Common myeloid progenitor, CD34-positive (primary cell): ENCODE measurements at regions not wholly inside any gene's neighbourhood (a gene's known extent, or its start where the extent isn't known, plus 50 kb on each side); places are given as distances from the start of the nearest gene placed in this dataset.

Source experiments
- CTCF ChIA-PET: fragments of 350-600 bp; sonication (Branson Sonifier 250); formaldehyde crosslinking; loops from one replicate; lab custom pipeline; 2021; ENCODE audit warnings: antibody characterized with exemption; lab: Charles Lee
- POLR2A ChIA-PET: fragments of 350-600 bp; sonication (Branson Sonifier 250); formaldehyde crosslinking; loops from one replicate; lab custom pipeline; 2021; ENCODE audit warnings: antibody characterized with exemption; lab: Charles Lee
- DNase-seq, 3 donors: peaks; one replicate each; pipeline versions ENCODE4 v3.0.0 to v3.0.0-alpha.2; 2013
- H3K27ac ChIP-seq, 2 experiments: 1 replicate in 1 of 2; 2 replicates in 1 of 2; pipeline ENCODE4 v1.7.0; 2013; ENCODE audit warnings: inconsistent platforms in 2 of 2, low read length in 2 of 2, mild to moderate bottlenecking in 2 of 2, low read depth in 1 of 2, moderate library complexity in 1 of 2; ENCODE audit not compliant: severe bottlenecking in 2 of 2, insufficient read depth in 1 of 2, poor library complexity in 1 of 2
- H3K27me3 ChIP-seq, 5 experiments: replicated peaks in 2 of 5; 1 replicate in 3 of 5; 2 replicates in 2 of 5; pipeline versions ENCODE4 v1.6.1 to v1.7.0; 2013; ENCODE audit warnings: low read length in 4 of 5, mild to moderate bottlenecking in 2 of 5, moderate library complexity in 2 of 5, inconsistent platforms in 1 of 5; ENCODE audit not compliant: insufficient read depth in 5 of 5, control insufficient read depth in 4 of 5
- H3K36me3 ChIP-seq, 4 experiments: 1 replicate in 2 of 4; 2 replicates in 2 of 4; pipeline versions ENCODE4 v1.6.1 to v1.7.0; 2013; ENCODE audit warnings: low read length in 3 of 4, control low read depth in 1 of 4, mild to moderate bottlenecking in 1 of 4; ENCODE audit not compliant: control insufficient read depth in 4 of 4, insufficient read depth in 4 of 4
- H3K4me1 ChIP-seq, 4 experiments: 1 replicate in 3 of 4; 2 replicates in 1 of 4; pipeline versions ENCODE4 v1.6.1 to v1.7.1; 2013; ENCODE audit warnings: low read length in 3 of 4, mild to moderate bottlenecking in 3 of 4, control low read depth in 1 of 4, inconsistent platforms in 1 of 4, moderate library complexity in 1 of 4; ENCODE audit not compliant: control insufficient read depth in 4 of 4, insufficient read depth in 4 of 4; ENCODE audit errors: control extremely low read depth in 1 of 4
- H3K4me3 ChIP-seq, 7 experiments: 1 replicate in 4 of 7; 2 replicates in 3 of 7; pipeline versions ENCODE4 v1.5.1 to v1.7.0; 2013; ENCODE audit warnings: mild to moderate bottlenecking in 7 of 7, low read length in 6 of 7, moderate library complexity in 6 of 7, inconsistent platforms in 2 of 7, low read depth in 2 of 7, control low read depth in 1 of 7; ENCODE audit not compliant: insufficient read depth in 4 of 7, control insufficient read depth in 1 of 7; ENCODE audit errors: extremely low read depth in 1 of 7
- H3K9me3 ChIP-seq, 5 experiments: 1 replicate in 4 of 5; 2 replicates in 1 of 5; pipeline versions ENCODE4 v1.6.1 to v1.7.1; 2013; ENCODE audit warnings: low read length in 4 of 5, mild to moderate bottlenecking in 2 of 5, inconsistent platforms in 1 of 5, low read depth in 1 of 5, moderate library complexity in 1 of 5; ENCODE audit not compliant: control insufficient read depth in 4 of 5, insufficient read depth in 2 of 5; ENCODE audit errors: control extremely low read depth in 1 of 5
- WGBS: methylation state at CpG from one replicate; pipeline ENCODE4 v1.1.5; 2013; ENCODE audit not compliant: insufficient coverage; 5-methylcytosine and 5-hydroxymethylcytosine counted together

- Histone ChIP-seq H3K27me3 (peaks cover 0 to 30% (median 6%) of the 10 kb centered on the region in 5 experiments), H3K36me3 (no peaks in the 10 kb centered on the region), H3K4me3 (no peak overlapping the region), H3K4me1 (no peaks in the 10 kb centered on the region), H3K27ac (no peak overlapping the region), H3K9me3 (no peaks in the 10 kb centered on the region)
- DNase-seq = no peak
- CTCF ChIA-PET = no interaction called here
- WGBS = 83% methylated on average over 1 of the region's 2 CpGs
- POLR2A ChIA-PET = no interaction called here
These were observed 138.5 kb downstream of the NXPE2 start for GRCh38 chr11:114816791-114817190.

GRCh38 chr11:114818382-114818781 lies 140.1 kb downstream of the NXPE2 start:
- Histone ChIP-seq H3K4me1 (no peaks in the 10 kb centered on the region), H3K36me3 (no peaks in the 10 kb centered on the region), H3K4me3 (no peak overlapping the region), H3K27me3 (peaks cover 0 to 30% (median 6%) of the 10 kb centered on the region in 5 experiments), H3K27ac (no peak overlapping the region), H3K9me3 (no peaks in the 10 kb centered on the region)
- POLR2A ChIA-PET = no interaction called here
- CTCF ChIA-PET = no interaction called here
- DNase-seq = no peak
- WGBS = 35% methylated on average over 4 of the region's 6 CpGs

GRCh38 chr11:114819028-114819427 lies 140.7 kb downstream of the NXPE2 start:
- Histone ChIP-seq H3K9me3 (no peaks in the 10 kb centered on the region), H3K4me3 (no peak overlapping the region), H3K27me3 (peaks cover 0 to 30% (median 6%) of the 10 kb centered on the region in 5 experiments), H3K4me1 (no peaks in the 10 kb centered on the region), H3K36me3 (no peaks in the 10 kb centered on the region), H3K27ac (no peak overlapping the region)
- WGBS = 71% methylated on average over 4 of the region's 4 CpGs
- no peak for DNase-seq
- CTCF ChIA-PET = no interaction called here
- POLR2A ChIA-PET = no interaction called here

- ChIA-PET POLR2A (no interaction called here), CTCF (no interaction called here)
- 70% methylated on average over 5 of the region's 5 CpGs for WGBS
These were observed 142.3 kb downstream of the NXPE2 start for GRCh38 chr11:114820621-114821020.

GRCh38 chr11:114821621-114822412 lies 143.5 kb downstream of the NXPE2 start:
- Histone ChIP-seq H3K9me3 (peaks cover 0 to 3% (median 0%) of the 10 kb centered on the region in 5 experiments), H3K4me3 (no peak overlapping the region), H3K4me1 (no peaks in the 10 kb centered on the region), H3K36me3 (no peaks in the 10 kb centered on the region), H3K27ac (no peak overlapping the region), H3K27me3 (peaks cover 0 to 24% (median 6%) of the 10 kb centered on the region in 5 experiments)
- ChIA-PET CTCF (no interaction called here), POLR2A (no interaction called here)
- DNase-seq = no peak
- 77% methylated on average over 5 of the region's 11 CpGs for WGBS

More at GRCh38 chr11:114820621-114821020, 142.3 kb downstream of the NXPE2 start:
- Histone ChIP-seq H3K27ac (no peak overlapping the region), H3K9me3 (peaks cover 0 to 3% (median 0%) of the 10 kb centered on the region in 5 experiments), H3K4me1 (no peaks in the 10 kb centered on the region), H3K4me3 (no peak overlapping the region), H3K27me3 (peaks cover 0 to 30% (median 6%) of the 10 kb centered on the region in 5 experiments), H3K36me3 (no peaks in the 10 kb centered on the region)
- no peak for DNase-seq

GRCh38 chr11:114826910-114827442 lies 148.6 kb downstream of the NXPE2 start:
- no peaks in the 10 kb centered on the region for H3K36me3 ChIP-seq
- no peak for DNase-seq
- no peak overlapping the region for H3K4me3 ChIP-seq
- CTCF ChIA-PET = no interaction called here
- H3K4me1 ChIP-seq = no peaks in the 10 kb centered on the region
- H3K27me3 ChIP-seq = no peaks in the 10 kb centered on the region
- WGBS = 77% methylated on average over 5 of the region's 7 CpGs
- no peak overlapping the region for H3K27ac ChIP-seq
- POLR2A ChIA-PET = no interaction called here
- H3K9me3 ChIP-seq = peaks cover 0 to 3% (median 0%) of the 10 kb centered on the region in 5 experiments

GRCh38 chr11:114827736-114828135 lies 149.4 kb downstream of the NXPE2 start:
- Histone ChIP-seq H3K27ac (no peak overlapping the region), H3K9me3 (peaks cover 0 to 3% (median 0%) of the 10 kb centered on the region in 5 experiments), H3K4me1 (no peaks in the 10 kb centered on the region), H3K4me3 (no peak overlapping the region), H3K36me3 (no peaks in the 10 kb centered on the region), H3K27me3 (no peaks in the 10 kb centered on the region)
- no peak for DNase-seq
- WGBS = 56% methylated on average over 2 of the region's 3 CpGs
- POLR2A ChIA-PET = no interaction called here
- CTCF ChIA-PET = no interaction called here
